ENCODE measurements at regions not wholly inside any gene's neighbourhood (a gene's known extent, or its start where the extent isn't known, plus 50 kb on each side); places are given as distances from the start of the nearest gene placed in this dataset.

DNA sequence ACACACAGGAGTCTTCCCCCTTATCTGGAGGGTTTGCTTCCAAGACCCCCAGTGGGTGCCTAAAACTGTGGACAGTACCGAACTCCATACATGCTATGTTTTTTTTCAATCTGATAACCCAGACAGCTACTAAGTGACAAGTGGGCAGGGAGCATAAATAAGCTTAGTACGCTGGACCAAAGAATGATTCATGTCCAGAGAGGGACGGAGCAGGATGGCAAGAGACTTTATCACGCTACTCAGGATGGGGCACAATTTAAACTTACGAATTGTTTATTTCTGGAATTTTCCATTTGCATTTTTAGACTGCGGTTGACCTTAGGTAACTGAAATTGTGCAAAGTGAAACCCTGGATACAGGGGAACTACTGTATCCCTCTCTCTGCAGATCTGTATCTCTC lies 410.0 kb upstream of the MKI67 start:
- no peak for TF ChIP-seq EZH2phosphoT487 (IDR thresholded peaks at IDR 0.05; ENCODE audit: borderline replicate concordance, low read length)
- TF ChIP-seq, protein P1, sequence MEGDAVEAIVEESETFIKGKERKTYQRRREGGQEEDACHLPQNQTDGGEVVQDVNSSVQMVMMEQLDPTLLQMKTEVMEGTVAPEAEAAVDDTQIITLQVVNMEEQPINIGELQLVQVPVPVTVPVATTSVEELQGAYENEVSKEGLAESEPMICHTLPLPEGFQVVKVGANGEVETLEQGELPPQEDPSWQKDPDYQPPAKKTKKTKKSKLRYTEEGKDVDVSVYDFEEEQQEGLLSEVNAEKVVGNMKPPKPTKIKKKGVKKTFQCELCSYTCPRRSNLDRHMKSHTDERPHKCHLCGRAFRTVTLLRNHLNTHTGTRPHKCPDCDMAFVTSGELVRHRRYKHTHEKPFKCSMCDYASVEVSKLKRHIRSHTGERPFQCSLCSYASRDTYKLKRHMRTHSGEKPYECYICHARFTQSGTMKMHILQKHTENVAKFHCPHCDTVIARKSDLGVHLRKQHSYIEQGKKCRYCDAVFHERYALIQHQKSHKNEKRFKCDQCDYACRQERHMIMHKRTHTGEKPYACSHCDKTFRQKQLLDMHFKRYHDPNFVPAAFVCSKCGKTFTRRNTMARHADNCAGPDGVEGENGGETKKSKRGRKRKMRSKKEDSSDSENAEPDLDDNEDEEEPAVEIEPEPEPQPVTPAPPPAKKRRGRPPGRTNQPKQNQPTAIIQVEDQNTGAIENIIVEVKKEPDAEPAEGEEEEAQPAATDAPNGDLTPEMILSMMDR (conservative IDR thresholded peaks at IDR 0.05; ENCODE audit: low read depth, low read length), result no peak

All from PC-3 (cell line).